Stimulated activated naive CD4-positive, alpha-beta T cell (primary cell): ENCODE measurements at regions not wholly inside any gene's neighbourhood (a gene's known extent, or its start where the extent isn't known, plus 50 kb on each side); places are given as distances from the start of the nearest gene placed in this dataset.
A peak's percentile ranks its signal among the peaks of the same experiment; 100 is the strongest.

Source experiments
- DNase-seq, 6 experiments: peaks; one replicate each; lab custom pipeline; 2025; lab: John Stamatoyannopoulos, UW

- no peak for DNase-seq
These were observed 212.4 kb upstream of the NDST4 start for GRCh38 chr4:115325836-115326235.

GRCh38 chr4:115323106-115323707 is 209.8 kb upstream of the NDST4 start:
- no peak for DNase-seq

- no peak for DNase-seq
These were observed 201.8 kb upstream of the NDST4 start for GRCh38 chr4:115315182-115315581.

GRCh38 chr4:115310641-115311040 is 197.2 kb upstream of the NDST4 start:
- no peak for DNase-seq

- no peak for DNase-seq
These were observed 181.3 kb upstream of the NDST4 start for GRCh38 chr4:115294717-115295116.

GRCh38 chr4:115293093-115293462 is 179.7 kb upstream of the NDST4 start:
- no peak for DNase-seq

- no peak for DNase-seq
These were observed 179.1 kb upstream of the NDST4 start for GRCh38 chr4:115292320-115293092.

GRCh38 chr4:115287426-115287825 is 174.0 kb upstream of the NDST4 start:
- no peak for DNase-seq

GRCh38 chr4:115279330-115279729 is 165.9 kb upstream of the NDST4 start:
- no peak for DNase-seq

GRCh38 chr4:115278830-115279229 is 165.4 kb upstream of the NDST4 start:
- no peak for DNase-seq

- no peak for DNase-seq
These were observed 162.2 kb upstream of the NDST4 start for GRCh38 chr4:115275615-115276014.

GRCh38 chr4:115274545-115274944 is 161.1 kb upstream of the NDST4 start:
- DNase-seq = no peak

GRCh38 chr4:115272594-115272993 is 159.2 kb upstream of the NDST4 start:
- DNase-seq = no peak

GRCh38 chr4:115272185-115272584 is 158.8 kb upstream of the NDST4 start:
- no peak for DNase-seq

GRCh38 chr4:115260195-115260594 is 146.8 kb upstream of the NDST4 start:
- no peak for DNase-seq

- DNase-seq = no peak
These were observed 146.2 kb upstream of the NDST4 start for GRCh38 chr4:115259642-115260041.

- no peak for DNase-seq
These were observed 136.4 kb upstream of the NDST4 start for GRCh38 chr4:115249808-115250207.

- DNase-seq = no peak
These were observed 121.1 kb upstream of the NDST4 start for GRCh38 chr4:115234405-115235093.

- no peak for DNase-seq
These were observed 120.2 kb upstream of the NDST4 start for GRCh38 chr4:115233600-115233999.

- no peak for DNase-seq
These were observed 116.5 kb upstream of the NDST4 start for GRCh38 chr4:115229873-115230272.

- no peak for DNase-seq
These were observed 115.4 kb upstream of the NDST4 start for GRCh38 chr4:115228851-115229250.

GRCh38 chr4:115222061-115222460 is 108.6 kb upstream of the NDST4 start:
- DNase-seq = peak in 1 of 6 experiments; percentile 16

GRCh38 chr4:115219862-115220261 is 106.4 kb upstream of the NDST4 start:
- DNase-seq = no peak
